ENCODE measurements at regions not wholly inside any gene's neighbourhood (a gene's known extent, or its start where the extent isn't known, plus 50 kb on each side); places are given as distances from the start of the nearest gene placed in this dataset.

DNA sequence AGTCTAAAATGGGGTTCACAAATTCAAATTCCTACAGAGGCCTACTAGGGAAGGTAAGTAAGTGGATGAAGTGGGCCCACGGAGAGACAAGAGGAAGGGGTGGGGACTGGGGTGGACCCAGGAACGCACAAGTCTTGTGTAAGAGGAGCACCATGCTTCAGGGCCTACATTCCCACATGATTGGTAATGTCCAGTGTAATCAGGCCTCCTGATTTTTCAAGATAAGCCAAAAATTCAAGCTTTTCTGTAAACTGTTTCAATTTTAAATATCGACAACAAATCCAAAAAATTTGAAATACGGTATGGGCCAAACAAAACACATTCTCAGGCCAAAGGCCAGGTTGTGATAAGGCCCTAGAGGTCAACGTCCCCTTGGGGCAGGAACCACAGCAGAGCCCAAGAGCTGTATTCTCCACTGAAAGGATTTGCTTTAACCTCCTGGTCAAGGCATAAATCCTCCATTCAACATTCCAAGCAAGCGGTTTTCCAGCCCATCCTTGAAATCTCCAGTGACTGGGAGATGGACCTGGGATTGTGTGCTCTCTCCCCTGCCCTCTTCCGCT is 116.4 kb downstream of the TRIM29 start:
- no peaks in the 10 kb centered on the region for H3F3A ChIP-seq (ENCODE audit: low read depth)
- H3K9me3 ChIP-seq (ENCODE audit: insufficient read depth, low read depth, low read length): no peaks in the 10 kb centered on the region
- H3K79me2 ChIP-seq (ENCODE audit: insufficient read depth, low read length): no peaks in the 10 kb centered on the region
- H3K36me3 ChIP-seq (ENCODE audit: insufficient read depth, low read length): no peaks in the 10 kb centered on the region
- no peak overlapping the region for H3K4me2 ChIP-seq (ENCODE audit: low read depth, low read length, poor library complexity, severe bottlenecking)
- H4K20me1 ChIP-seq (ENCODE audit: insufficient read depth, low read length, poor library complexity, severe bottlenecking): no peaks in the 10 kb centered on the region
- H3K27me3 ChIP-seq (ENCODE audit: insufficient read depth, low read length, poor library complexity, severe bottlenecking): no peaks in the 10 kb centered on the region
- TF ChIP-seq EZH2phosphoT487 (IDR thresholded peaks at IDR 0.05; ENCODE audit: borderline replicate concordance): no peak
- TF ChIP-seq, protein P1, sequence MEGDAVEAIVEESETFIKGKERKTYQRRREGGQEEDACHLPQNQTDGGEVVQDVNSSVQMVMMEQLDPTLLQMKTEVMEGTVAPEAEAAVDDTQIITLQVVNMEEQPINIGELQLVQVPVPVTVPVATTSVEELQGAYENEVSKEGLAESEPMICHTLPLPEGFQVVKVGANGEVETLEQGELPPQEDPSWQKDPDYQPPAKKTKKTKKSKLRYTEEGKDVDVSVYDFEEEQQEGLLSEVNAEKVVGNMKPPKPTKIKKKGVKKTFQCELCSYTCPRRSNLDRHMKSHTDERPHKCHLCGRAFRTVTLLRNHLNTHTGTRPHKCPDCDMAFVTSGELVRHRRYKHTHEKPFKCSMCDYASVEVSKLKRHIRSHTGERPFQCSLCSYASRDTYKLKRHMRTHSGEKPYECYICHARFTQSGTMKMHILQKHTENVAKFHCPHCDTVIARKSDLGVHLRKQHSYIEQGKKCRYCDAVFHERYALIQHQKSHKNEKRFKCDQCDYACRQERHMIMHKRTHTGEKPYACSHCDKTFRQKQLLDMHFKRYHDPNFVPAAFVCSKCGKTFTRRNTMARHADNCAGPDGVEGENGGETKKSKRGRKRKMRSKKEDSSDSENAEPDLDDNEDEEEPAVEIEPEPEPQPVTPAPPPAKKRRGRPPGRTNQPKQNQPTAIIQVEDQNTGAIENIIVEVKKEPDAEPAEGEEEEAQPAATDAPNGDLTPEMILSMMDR (conservative IDR thresholded peaks at IDR 0.05; ENCODE audit: low read length): no peak
- H2AFZ ChIP-seq (ENCODE audit: low read length): no peak overlapping the region
- H3K4me1 ChIP-seq (ENCODE audit: insufficient read depth, low read length, poor library complexity, severe bottlenecking): peaks cover 34% of the 10 kb centered on the region
- no peak overlapping the region for H3K4me3 ChIP-seq (ENCODE audit: low read length, poor library complexity, severe bottlenecking)
- H3K9ac ChIP-seq (ENCODE audit: low read depth, low read length, poor library complexity, severe bottlenecking): no peak overlapping the region
- H3K9me2 ChIP-seq (replicated peaks; ENCODE audit: low read depth, low read length): no peaks in the 10 kb centered on the region

DNA sequence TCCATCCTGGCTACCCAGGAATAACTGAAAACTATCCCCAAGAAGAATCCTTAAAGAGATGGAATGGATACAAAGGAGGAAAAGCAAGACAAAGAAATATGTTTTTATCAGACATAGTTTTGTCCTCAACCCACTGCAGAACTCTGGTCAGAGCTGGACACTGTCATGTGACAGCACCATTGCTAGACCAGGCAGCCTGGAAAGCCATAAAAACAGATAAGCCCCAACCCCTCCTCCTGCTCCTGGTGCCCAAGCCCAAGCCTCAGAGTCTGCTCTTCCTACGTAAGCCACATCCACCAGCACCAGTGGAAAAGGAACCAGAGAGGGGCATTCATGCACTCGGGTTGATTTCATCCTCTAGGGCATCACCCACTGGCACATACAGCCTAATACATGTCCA is 116.9 kb downstream of the TRIM29 start:
- no peaks in the 10 kb centered on the region for H3K9me2 ChIP-seq (replicated peaks; ENCODE audit: low read depth, low read length)
- H2AFZ ChIP-seq (ENCODE audit: low read length): no peak overlapping the region
- peaks cover 39% of the 10 kb centered on the region for H3K4me1 ChIP-seq (ENCODE audit: insufficient read depth, low read length, poor library complexity, severe bottlenecking)
- no peak for TF ChIP-seq EZH2phosphoT487 (IDR thresholded peaks at IDR 0.05; ENCODE audit: borderline replicate concordance)
- TF ChIP-seq, protein P1 (conservative IDR thresholded peaks at IDR 0.05; ENCODE audit: low read length): no peak
- no peaks in the 10 kb centered on the region for H3K27me3 ChIP-seq (ENCODE audit: insufficient read depth, low read length, poor library complexity, severe bottlenecking)
- H3F3A ChIP-seq (ENCODE audit: low read depth): no peaks in the 10 kb centered on the region
- no peak overlapping the region for H3K4me2 ChIP-seq (ENCODE audit: low read depth, low read length, poor library complexity, severe bottlenecking)
- no peak overlapping the region for H3K9ac ChIP-seq (ENCODE audit: low read depth, low read length, poor library complexity, severe bottlenecking)
- H3K9me3 ChIP-seq (ENCODE audit: insufficient read depth, low read depth, low read length): no peaks in the 10 kb centered on the region
- no peaks in the 10 kb centered on the region for H3K36me3 ChIP-seq (ENCODE audit: insufficient read depth, low read length)
- H4K20me1 ChIP-seq (ENCODE audit: insufficient read depth, low read length, poor library complexity, severe bottlenecking): no peaks in the 10 kb centered on the region
- no peak overlapping the region for H3K4me3 ChIP-seq (ENCODE audit: low read length, poor library complexity, severe bottlenecking)
- H3K79me2 ChIP-seq (ENCODE audit: insufficient read depth, low read length): no peaks in the 10 kb centered on the region

DNA sequence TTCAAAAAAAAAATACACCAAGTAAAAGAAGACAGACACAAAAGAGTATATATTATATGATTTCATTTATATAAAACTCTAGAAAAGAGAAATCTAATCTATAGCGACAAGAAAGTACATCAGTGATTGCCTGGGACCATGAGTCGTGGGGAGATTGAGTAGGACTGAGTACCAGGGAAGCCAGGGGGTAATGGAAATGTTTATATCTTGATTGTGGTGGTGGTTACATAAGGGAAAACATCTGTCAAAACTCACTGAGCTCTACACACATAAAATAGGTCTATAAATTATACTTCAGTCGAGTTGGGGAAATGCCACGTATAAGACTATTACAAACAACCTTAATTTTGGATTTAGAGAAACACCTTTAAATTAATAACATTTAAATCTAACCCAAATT is 117.4 kb downstream of the TRIM29 start:
- no peaks in the 10 kb centered on the region for H3F3A ChIP-seq (ENCODE audit: low read depth)
- H3K79me2 ChIP-seq (ENCODE audit: insufficient read depth, low read length): no peaks in the 10 kb centered on the region
- H3K9me3 ChIP-seq (ENCODE audit: insufficient read depth, low read depth, low read length): no peaks in the 10 kb centered on the region
- H3K4me3 ChIP-seq (ENCODE audit: low read length, poor library complexity, severe bottlenecking): no peak overlapping the region
- no peaks in the 10 kb centered on the region for H3K27me3 ChIP-seq (ENCODE audit: insufficient read depth, low read length, poor library complexity, severe bottlenecking)
- H4K20me1 ChIP-seq (ENCODE audit: insufficient read depth, low read length, poor library complexity, severe bottlenecking): no peaks in the 10 kb centered on the region
- peaks cover 43% of the 10 kb centered on the region for H3K4me1 ChIP-seq (ENCODE audit: insufficient read depth, low read length, poor library complexity, severe bottlenecking)
- H3K36me3 ChIP-seq (ENCODE audit: insufficient read depth, low read length): no peaks in the 10 kb centered on the region
- no peak overlapping the region for H2AFZ ChIP-seq (ENCODE audit: low read length)
- no peak for TF ChIP-seq EZH2phosphoT487 (IDR thresholded peaks at IDR 0.05; ENCODE audit: borderline replicate concordance)
- TF ChIP-seq, protein P1 (conservative IDR thresholded peaks at IDR 0.05; ENCODE audit: low read length): no peak
- H3K9me2 ChIP-seq (replicated peaks; ENCODE audit: low read depth, low read length): no peaks in the 10 kb centered on the region
- no peak overlapping the region for H3K9ac ChIP-seq (ENCODE audit: low read depth, low read length, poor library complexity, severe bottlenecking)
- no peak overlapping the region for H3K4me2 ChIP-seq (ENCODE audit: low read depth, low read length, poor library complexity, severe bottlenecking)

Measured in Loucy (cell line).